KBM-7 (cell line): ENCODE measurements at regions not wholly inside any gene's neighbourhood (a gene's known extent, or its start where the extent isn't known, plus 50 kb on each side); places are given as distances from the start of the nearest gene placed in this dataset.
"Not testable (repeated sequence)": the region's sequence is repeated elsewhere in the genome, so short reads cannot be mapped to it uniquely, and the experiment has no call there.

Source experiments
- DNase-seq: peaks from one replicate; pipeline ENCODE4 v3.0.0-alpha.2; 2015
- in situ Hi-C: fragments of 300-500 bp; cut with MboI; formaldehyde crosslinking; loops from 2 replicates; pipeline ENCODE4 v1.14.3; 2020; ENCODE audit warnings: low sequenced_read_pairs, low pct_unique_long_range_greater_than_20kb, mixed read lengths

DNA sequence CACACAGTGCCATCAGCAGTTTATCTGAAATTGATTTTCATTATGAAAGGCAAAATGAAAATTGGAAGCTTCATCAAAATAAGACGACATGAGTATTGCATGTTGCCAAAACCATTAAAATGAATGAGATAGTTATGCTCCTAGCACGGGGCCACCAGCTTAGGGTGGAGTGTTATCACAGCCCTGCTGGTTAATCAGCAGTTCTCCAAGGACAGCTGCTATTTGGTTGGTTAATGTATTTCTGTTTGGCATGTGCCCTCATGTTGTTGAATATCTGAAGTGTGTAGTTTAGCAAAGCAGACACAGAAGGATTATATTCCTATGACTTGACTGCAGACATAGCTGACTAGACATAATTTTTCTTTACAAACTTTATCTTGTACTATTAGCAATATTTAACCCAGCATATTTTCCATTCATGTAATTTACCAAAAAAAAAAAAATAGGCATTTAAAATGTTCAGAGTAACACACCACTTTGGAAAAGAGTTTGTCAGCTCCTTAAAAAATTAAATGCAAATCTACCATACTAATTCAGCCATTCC, 98.6 kb upstream of the PIK3R1 start:
- in situ Hi-C loops, result no loop called here
- DNase-seq, result no peak

DNA sequence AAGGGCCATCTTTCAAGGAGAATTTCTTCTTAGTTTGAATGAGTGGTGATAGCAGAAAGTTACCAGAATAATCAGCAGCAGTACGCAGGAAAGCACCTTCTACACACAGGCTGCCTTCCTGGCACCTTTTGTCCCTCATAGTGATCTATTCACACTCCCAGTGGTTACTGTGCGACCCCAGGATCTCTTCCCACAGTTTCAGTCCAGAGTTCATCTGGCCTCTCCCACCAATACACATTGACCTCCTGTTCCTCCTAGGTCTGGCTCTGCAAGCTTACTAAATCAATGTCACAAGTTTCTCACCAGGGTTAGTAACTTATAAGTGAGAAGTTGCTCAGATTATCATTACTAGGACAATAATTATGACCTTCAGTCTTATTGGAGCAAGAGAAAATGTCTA, 99.1 kb upstream of the PIK3R1 start:
- DNase-seq, result no peak
- in situ Hi-C loops, result no loop called here

DNA sequence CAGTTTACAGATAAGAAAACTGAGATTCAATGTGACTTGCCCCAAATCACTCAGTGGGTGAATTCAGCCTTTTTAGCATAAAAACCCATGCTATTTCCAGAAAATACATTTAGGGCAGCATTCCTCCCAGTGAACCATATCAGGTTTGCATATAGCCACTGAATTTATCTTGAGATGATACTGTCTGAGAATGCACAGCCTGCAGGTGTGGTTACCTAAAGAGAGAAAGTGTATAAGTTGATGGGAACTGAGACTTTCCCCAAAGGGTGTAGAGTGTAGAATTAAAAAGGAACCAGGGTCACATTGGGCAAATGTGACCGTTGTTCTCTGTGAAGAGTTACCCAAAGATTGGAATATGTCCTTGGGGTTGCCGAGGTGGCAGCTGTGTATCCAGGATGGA, 100.0 kb upstream of the PIK3R1 start:
- no peak for DNase-seq
- in situ Hi-C loops, result no loop called here

DNA sequence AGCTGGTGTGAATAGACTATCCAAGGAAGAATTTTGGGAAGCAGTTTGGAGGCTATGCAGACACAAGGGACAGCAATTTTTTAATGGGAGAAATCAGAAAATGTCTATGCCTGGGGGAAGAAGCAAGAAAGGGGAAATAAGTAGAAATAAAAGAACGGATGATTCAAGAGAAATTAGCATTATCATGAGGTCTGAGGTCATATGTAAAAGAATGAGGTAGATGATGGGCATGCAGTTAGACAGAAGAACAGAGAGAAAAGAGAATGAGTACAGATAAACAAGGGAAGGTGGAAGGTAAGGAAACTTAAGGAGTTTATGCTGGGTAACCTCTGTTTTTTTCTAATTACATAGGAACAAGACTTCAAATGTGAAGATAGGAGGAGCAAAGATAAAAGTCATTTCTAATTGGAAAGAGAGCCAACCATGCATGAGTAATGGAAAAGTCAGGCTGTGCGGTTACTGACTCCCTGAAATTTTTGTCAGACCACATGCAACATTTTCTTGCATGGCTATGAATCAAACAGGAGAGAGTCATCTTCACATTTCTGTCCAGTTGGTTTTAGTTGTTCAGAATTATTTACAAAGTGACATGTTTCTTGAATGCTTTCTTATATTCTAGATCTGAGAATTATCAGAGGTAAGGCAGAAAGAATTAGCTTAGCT, 101.0 kb upstream of the PIK3R1 start:
- in situ Hi-C loops, result no loop called here

DNA sequence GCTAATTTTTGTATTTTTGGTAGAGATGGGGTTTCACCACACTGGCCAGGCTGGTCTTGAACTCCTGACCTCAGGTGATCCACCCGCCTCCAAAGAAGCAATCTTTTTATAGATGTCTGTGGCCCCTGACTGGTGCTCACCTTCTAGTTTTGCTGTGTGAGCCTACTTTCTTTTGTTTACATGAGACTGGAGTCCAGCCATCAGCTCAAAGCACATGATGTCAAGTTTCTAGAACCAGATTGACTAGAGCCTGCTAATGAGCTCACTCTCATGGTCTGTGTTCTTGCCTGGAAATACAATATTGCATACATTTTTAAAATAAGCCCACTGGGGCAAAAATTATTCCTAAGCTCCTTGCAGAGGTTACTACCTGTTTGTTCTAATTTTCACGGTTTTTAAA, 102.9 kb upstream of the PIK3R1 start:
- DNase-seq, result no peak
- in situ Hi-C loops, result no loop called here

More for the DNA sequence above, 101.0 kb upstream of the PIK3R1 start:
- DNase-seq, result no peak

DNA sequence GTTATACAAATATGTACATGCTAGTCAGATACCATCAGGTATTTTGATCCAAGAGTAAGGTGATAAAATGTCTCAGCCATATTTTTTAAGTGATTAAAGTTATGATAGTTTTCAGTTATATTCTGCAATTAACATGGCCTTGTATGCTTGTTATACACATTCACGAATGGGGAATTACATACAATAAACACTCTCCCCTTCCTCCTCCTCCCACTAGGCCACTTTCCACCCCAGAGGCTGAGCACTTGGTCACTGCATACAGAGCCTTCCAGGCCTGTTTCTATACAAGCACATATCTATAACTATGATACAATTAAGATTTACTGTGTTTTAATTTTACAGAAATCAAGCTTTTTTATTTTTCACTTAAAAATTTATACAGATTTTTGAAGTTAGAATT, 104.7 kb upstream of the PIK3R1 start:
- DNase-seq, result no peak
- in situ Hi-C loops, result no loop called here

DNA sequence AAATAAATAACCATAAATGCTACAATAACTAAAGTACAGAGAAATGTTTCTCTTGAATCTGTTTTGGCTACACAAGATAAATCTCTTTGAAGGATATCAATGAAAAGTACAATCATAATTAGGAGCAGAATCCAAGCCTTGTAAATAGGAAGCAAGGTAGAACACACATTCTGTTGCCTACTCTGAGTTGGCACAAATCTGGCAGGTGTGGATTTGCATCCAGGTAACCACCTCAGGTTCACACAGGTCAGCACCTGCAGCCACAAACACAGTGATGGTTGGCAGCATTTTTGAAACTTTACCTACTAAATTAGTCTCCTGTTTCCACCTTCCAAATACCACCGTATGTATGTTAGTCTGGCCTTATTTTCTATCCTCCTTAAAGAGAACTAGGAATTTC, 105.3 kb upstream of the PIK3R1 start:
- no peak for DNase-seq
- in situ Hi-C loops, result no loop called here

DNA sequence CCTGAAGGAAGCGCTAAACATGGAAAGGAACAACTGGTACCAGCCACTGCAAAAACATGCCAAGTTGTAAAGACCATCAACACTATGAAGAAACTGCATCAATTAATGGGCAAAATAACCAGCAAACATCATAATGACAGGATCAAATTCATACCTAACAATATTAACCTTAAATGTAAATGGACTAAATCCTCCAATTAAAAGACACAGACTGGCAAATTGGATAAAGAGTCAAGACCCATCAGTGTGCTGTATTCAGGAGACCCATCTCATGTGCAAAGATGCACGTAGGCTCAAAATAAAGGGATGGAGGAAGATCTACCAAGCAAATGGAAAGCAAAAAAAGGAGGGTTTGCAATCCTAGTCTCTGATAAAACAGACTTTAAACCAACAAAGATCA, 111.3 kb upstream of the PIK3R1 start:
- DNase-seq, in situ Hi-C loops: not testable (repeated sequence)

DNA sequence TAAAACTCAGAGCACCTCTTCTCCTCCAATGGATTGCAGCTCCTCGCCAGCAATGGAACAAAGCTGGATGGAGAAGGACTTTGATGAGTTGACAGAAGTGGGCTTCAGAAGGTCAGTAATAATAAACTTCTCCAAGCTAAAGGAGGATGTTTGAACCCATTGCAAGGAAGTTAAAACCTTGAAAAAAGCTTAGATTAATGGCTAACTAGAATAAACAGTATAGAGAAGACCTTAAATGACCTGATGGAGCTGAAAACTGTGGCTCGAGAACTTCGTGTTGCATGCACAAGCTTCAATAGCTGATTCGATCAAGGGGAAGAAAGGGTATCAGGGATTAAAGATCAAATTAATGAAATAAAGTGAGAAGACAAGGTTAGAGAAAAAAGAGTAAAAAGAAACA, 112.3 kb upstream of the PIK3R1 start:
- in situ Hi-C loops, DNase-seq: not testable (repeated sequence)

DNA sequence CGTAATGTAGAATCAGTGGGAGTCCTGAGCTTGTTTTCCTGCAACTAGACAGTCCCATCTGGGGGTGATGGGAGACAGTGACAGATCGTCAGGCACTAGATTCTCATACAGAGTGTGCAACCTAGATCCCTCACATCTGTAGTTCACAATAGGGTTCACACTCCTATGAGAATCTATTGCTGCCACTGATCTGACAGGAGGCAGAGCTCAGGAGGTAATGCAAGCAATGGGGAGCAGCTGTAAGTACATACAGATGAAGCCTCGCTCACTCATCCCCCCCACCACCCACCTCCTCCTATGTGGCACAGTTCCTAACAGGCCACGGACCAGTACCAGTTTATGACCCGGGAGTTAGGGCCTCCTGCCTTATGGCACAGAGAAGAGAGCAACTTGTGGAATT, 116.2 kb upstream of the PIK3R1 start:
- no peak for DNase-seq
- in situ Hi-C loops, result no loop called here

DNA sequence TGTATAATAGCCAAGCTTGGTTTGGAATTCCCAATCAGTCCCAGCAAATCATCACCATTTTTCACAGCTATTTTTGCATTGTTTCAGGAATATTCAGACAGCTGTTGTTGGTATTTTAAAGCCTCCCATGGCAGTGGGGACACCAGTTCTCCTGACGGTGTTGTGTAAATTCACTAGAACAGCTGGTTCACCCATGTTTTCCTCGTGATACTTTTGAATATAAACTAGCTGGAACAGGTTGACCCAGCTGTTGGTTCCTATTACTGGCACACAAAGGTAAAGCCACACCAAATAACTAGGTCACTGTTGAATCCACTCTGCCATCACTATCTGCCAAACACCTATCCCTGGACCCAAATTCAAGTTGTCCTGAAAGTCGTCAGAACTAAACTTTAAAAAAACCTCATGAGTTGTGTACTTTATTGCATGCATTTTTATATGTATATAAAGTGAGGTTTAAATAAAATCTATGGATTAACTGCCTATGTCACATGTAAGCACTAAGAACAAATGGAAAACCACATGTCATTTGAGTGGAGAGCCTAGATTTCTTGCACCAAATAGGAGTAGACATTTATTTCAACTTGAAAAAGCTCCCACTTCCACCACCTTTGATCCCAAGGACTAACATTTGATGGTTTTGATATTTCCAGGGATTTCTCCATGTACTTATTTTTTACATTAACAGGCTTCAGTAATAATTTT, 121.9 kb upstream of the PIK3R1 start:
- no peak for DNase-seq
- in situ Hi-C loops, result no loop called here

DNA sequence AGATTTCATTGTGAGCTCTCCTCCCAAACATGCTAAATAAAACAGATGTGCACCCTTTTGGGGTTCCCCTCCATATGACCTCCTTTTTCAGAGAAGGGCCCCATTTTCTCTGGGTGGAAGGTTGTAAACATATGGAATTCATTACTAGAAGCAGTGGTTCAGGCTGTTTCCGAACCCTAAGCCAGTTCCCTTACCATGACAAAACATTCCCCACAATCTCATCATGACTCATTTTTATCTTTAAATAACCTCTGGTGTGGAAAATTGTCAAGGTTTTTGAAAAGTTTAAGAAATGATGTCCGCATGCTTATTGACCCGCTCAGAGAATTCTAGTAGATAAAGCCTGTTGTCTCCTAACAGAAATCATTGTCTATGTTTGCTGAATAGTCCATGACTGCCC, 127.3 kb upstream of the PIK3R1 start:
- in situ Hi-C loops, result no loop called here

DNA sequence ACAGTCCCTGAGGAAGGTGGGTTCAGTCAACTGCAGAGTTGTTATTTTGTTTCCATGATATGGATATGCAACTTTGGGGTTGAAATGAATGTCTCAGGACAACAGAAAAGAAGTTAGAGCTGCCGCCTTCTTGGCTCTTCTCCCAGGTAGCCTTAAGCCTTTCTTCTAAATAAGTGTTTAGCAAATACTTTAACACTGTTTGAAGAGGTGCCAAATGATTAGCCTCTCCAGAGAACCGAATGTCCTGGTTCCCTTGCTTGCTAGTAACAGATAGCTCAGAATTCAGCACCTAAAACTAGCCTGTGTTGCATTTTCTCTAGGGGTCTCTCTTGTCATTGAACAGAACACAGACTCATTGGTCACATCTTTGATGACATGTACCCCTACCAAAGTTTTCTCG, 127.7 kb upstream of the PIK3R1 start:
- in situ Hi-C loops, result no loop called here
- no peak for DNase-seq

More for the DNA sequence above, 127.3 kb upstream of the PIK3R1 start:
- no peak for DNase-seq

DNA sequence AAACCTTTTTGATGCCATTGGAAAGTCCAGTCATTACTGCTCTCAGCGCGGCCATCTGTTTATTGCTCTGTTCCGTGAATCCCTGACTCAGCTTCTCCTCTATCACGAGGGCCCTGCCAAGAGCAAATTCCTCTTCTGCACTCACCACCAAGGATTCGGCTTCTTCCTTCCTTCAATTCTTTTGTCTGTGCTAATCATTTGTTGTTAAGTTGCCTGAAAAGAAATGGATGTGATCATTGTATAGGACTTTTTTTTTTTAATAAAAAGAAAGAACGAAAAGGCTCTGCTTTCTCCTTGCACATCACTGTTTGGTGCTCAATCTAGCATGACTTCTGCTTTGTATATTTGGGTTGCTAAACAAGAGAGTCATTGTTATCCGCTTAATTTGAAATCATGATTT, 128.7 kb upstream of the PIK3R1 start:
- DNase-seq, result no peak

DNA sequence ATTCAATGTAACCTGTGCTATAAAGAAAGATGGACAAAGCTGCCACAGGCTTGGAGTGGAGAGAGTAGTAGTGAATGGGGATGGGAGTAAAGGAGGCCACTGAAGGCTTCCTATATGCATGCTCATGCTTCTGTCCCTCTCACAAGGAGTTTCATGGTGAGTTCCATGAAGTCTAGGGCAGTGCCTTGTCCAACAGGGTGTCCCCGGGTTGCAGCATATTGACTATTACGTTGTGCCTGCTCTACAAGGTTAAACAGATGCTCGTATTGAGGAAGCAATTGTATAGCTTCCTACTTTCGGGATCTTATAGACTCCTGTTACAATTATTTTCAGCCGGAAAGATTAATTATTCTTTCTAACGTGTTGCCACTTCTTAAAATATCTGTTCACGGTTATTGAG, 129.1 kb upstream of the PIK3R1 start:
- in situ Hi-C loops, result no loop called here
- DNase-seq, result no peak

More for the DNA sequence above, 128.7 kb upstream of the PIK3R1 start:
- in situ Hi-C loops, result no loop called here

DNA sequence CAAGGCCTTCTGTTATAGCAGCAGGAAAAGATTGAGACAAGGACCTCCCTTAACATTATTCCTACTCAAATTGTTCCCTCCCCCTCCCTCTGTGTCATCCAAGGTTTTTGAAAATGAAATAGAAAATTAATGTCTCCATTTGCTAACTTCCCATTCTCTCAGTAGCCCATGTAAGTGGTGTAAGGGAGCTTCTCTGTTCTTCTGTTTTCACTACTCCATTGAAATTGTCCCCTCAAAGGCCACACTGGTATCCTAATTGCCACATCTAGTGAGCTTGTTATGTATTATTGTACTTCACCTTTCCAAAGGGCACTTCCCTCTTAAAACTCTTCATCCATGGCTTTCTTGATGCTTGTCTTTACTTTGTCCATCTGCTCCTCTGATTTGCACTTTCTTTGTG, 131.2 kb upstream of the PIK3R1 start:
- in situ Hi-C loops, result no loop called here
- DNase-seq, result no peak

DNA sequence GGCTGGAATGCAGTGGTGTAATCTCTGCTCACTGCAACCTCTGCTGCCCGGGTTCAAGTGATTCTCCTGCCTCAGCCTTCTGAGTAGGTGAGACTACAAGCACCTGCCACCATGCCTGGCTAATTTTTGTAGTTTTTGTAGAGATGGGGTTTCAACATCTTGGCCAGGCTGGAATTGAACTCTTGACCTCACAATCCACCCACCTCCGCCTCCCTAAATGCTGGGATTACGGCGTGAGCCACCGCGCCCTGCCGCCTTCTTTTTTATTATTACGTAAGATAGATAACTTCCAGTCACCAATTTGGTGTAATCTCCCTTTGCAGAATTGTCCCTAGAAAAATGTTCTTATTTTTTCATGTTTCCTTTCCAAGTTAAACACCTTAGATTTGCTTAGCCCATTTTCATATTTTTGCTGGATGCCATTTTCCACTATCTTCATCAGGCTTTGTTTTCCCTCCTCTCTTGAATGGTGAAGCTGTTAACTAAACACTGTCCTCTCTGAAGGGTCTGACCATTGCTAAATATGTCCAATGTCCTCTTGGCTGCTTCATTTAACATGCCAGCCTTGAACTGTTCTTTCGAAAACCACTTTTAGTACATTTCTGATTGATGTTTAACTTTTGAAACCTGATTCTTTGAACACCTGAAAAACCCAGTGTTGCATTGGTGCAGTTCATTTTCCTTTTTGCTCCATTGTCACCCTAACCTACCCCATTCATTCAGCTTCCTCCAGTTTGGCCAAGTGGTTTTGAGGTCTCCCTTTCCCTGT, 135.1 kb upstream of the PIK3R1 start:
- in situ Hi-C loops, result no loop called here
- DNase-seq, result no peak

DNA sequence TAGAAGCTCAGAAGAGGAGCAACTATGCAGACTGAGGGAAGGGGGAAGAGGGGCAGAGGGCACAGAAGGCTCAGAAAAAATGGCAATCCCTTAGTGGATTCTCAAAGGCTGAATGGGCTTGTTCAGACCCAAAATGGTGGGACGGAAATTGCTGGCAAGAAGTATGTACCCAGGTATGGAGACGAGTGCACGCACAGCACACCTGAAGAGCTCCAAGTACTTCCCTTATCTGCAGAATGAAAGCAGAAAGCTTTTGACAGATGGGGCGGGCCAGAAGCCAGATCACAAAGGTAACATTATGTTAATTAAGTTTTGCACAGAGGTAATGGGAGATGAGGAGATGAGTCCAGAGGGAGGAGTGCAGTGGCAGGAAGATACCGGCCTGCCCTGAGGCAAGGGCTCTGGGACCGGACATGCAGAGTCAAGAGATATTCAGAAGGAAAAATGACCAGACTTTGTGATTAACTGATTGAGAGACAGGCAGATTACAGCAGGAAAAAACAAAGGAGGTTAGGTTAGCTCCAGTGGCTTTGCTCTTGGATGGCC, 138.1 kb upstream of the PIK3R1 start:
- in situ Hi-C loops, result no loop called here
- no peak for DNase-seq

DNA sequence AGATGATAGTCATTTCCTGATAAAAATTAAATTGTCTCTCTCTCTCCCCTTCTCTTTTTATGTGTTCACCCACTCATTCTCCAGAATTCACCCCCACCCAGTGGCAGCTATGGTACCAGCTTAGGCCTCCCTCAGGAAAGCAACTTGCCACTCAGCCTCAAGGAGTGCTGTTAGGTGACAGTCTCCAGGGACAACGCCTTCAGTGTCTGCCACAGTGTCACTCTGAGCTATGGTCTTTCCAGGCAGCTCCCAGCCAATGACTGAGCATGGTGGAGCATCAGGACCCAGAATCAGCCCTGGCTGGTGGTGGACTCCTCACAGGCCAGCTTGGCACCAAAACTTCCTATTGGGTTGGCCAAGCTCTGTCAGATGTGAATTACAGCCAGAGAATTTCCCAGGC, 140.9 kb upstream of the PIK3R1 start:
- in situ Hi-C loops, result no loop called here
- no peak for DNase-seq
